ENCODE measurements at regions not wholly inside any gene's neighbourhood (a gene's known extent, or its start where the extent isn't known, plus 50 kb on each side); places are given as distances from the start of the nearest gene placed in this dataset.
"Not testable (repeated sequence)": the region's sequence is repeated elsewhere in the genome, so short reads cannot be mapped to it uniquely, and the experiment has no call there.

- DNase-seq (ENCODE audit: low read depth): no peak
Observed at GRCh38 chr17:53061446-53061845, 761.3 kb upstream of the KIF2B start.

- peak; percentile 10 for DNase-seq (ENCODE audit: low read depth)
Observed at GRCh38 chr17:53058031-53058430, 764.7 kb upstream of the KIF2B start.

- no peak for DNase-seq (ENCODE audit: low read depth)
Observed at GRCh38 chr17:53046781-53047180, 775.9 kb upstream of the KIF2B start.

GRCh38 chr17:53039981-53040380 lies 782.7 kb upstream of the KIF2B start:
- no peak for DNase-seq (ENCODE audit: low read depth)

- DNase-seq (ENCODE audit: low read depth): no peak
Observed at GRCh38 chr17:53033297-53033696, 789.4 kb upstream of the KIF2B start.

GRCh38 chr17:53032861-53033271 lies 789.9 kb upstream of the KIF2B start:
- peak; percentile 19 for DNase-seq (ENCODE audit: low read depth)

- no peak for DNase-seq (ENCODE audit: low read depth)
Observed at GRCh38 chr17:53017227-53017626, 805.5 kb upstream of the KIF2B start.

- no peak for DNase-seq (ENCODE audit: low read depth)
Observed at GRCh38 chr17:53016085-53016484, 806.6 kb upstream of the KIF2B start.

GRCh38 chr17:53012364-53012763 lies 810.4 kb upstream of the KIF2B start:
- no peak for DNase-seq (ENCODE audit: low read depth)

GRCh38 chr17:53006006-53006405 lies 816.7 kb upstream of the KIF2B start:
- no peak for DNase-seq (ENCODE audit: low read depth)

- no peak for DNase-seq (ENCODE audit: low read depth)
Observed at GRCh38 chr17:53004902-53005301, 817.8 kb upstream of the KIF2B start.

GRCh38 chr17:52995881-52996280 lies 826.8 kb upstream of the KIF2B start:
- DNase-seq (ENCODE audit: low read depth): no peak

- no peak for DNase-seq (ENCODE audit: low read depth)
Observed at GRCh38 chr17:52995147-52995546, 827.6 kb upstream of the KIF2B start.

GRCh38 chr17:52986056-52986662 lies 827.6 kb upstream of the CA10 start:
- DNase-seq (ENCODE audit: low read depth): no peak

GRCh38 chr17:52982331-52982730 lies 823.8 kb upstream of the CA10 start:
- DNase-seq (ENCODE audit: low read depth): no peak

GRCh38 chr17:52979921-52980320 lies 821.4 kb upstream of the CA10 start:
- DNase-seq (ENCODE audit: low read depth): no peak

GRCh38 chr17:52965856-52966255 lies 807.3 kb upstream of the CA10 start:
- DNase-seq (ENCODE audit: low read depth): no peak

- not testable (repeated sequence) for DNase-seq (ENCODE audit: low read depth)
Observed at GRCh38 chr17:52961751-52962150, 803.2 kb upstream of the CA10 start.

- DNase-seq (ENCODE audit: low read depth): no peak
Observed at GRCh38 chr17:52957411-52957810, 798.9 kb upstream of the CA10 start.

GRCh38 chr17:52947418-52947817 lies 788.9 kb upstream of the CA10 start:
- DNase-seq (ENCODE audit: low read depth): no peak

GRCh38 chr17:52938623-52939230 lies 780.2 kb upstream of the CA10 start:
- DNase-seq (ENCODE audit: low read depth): no peak

- DNase-seq (ENCODE audit: low read depth): no peak
Observed at GRCh38 chr17:52930581-52930980, 772.1 kb upstream of the CA10 start.

- DNase-seq (ENCODE audit: low read depth): no peak
Observed at GRCh38 chr17:52930145-52930544, 771.6 kb upstream of the CA10 start.

GRCh38 chr17:52923658-52924057 lies 765.1 kb upstream of the CA10 start:
- DNase-seq (ENCODE audit: low read depth): no peak

Measured in M059J (cell line).